ENCODE measurements at regions not wholly inside any gene's neighbourhood (a gene's known extent, or its start where the extent isn't known, plus 50 kb on each side); places are given as distances from the start of the nearest gene placed in this dataset.

DNA sequence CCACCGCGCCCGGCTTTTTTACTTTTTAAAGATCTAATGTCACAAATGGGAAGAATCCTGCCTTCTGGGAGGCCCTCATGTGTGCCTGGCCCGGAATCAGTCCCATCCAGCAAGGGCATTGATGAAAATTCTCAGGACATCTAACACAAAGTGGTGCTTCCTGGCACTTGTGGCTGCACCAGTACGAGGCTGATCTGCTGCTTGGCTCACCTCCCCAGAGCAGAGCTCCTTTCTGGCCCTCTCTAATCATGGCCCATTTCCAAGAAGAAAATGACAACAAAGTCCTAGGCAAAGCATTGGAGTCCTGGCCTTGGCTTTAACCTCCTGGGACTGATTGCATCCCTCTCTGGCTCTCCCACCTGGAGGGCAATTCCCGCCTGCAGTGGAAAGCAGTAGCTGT lies 50.7 kb upstream of the SIAH1 start:
- DNase-seq: no peak

DNA sequence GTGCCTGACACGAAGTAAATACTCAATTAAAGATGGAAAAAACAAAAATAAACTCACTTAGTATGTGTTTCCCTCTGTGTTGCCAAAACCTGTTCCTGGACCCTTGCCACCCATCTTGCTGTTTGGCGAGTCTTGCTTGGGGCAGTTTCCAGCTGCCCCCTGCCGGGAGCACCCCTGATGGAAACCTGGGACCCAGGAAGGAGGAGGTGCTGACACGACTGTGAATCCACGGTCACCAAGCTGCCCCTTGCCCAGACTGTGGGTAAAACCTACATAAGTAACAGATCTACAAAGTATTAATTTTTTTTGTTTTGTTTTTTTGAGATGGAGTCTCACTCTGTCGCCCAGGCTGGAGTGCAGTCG lies 50.1 kb upstream of the SIAH1 start:
- DNase-seq: no peak
